Skeletal muscle cell (primary cell): ENCODE measurements at regions not wholly inside any gene's neighbourhood (a gene's known extent, or its start where the extent isn't known, plus 50 kb on each side); places are given as distances from the start of the nearest gene placed in this dataset.

Experiments
- DNase-seq: peaks from one replicate; pipeline ENCODE4 v3.0.0-alpha.2; 2010; ENCODE audit warnings: low read depth
- H3K4me3 ChIP-seq: 2 replicates; pipeline ENCODE4 v1.5.1; 2011; ENCODE audit warnings: low read depth, mild to moderate bottlenecking, control low read depth, low read length, moderate library complexity

- no peak overlapping the region for H3K4me3 ChIP-seq
Observed at GRCh38 chr11:69961738-69962137, 116.4 kb upstream of the ANO1 start.

GRCh38 chr11:69962152-69962551, 116.0 kb upstream of the ANO1 start:
- DNase-seq = no peak
- H3K4me3 ChIP-seq = no peak overlapping the region

More at GRCh38 chr11:69961738-69962137, 116.4 kb upstream of the ANO1 start:
- no peak for DNase-seq

- no peak overlapping the region for H3K4me3 ChIP-seq
- no peak for DNase-seq
Observed at GRCh38 chr11:69963533-69964246, 114.4 kb upstream of the ANO1 start.

GRCh38 chr11:69964247-69964643, 113.9 kb upstream of the ANO1 start:
- no peak overlapping the region for H3K4me3 ChIP-seq
- DNase-seq = no peak

- no peak for DNase-seq
- no peak overlapping the region for H3K4me3 ChIP-seq
Observed at GRCh38 chr11:69965821-69966582, 112.1 kb upstream of the ANO1 start.

- no peak overlapping the region for H3K4me3 ChIP-seq
- no peak for DNase-seq
Observed at GRCh38 chr11:69966583-69966835, 111.6 kb upstream of the ANO1 start.

- no peak for DNase-seq
- H3K4me3 ChIP-seq = no peak overlapping the region
Observed at GRCh38 chr11:69966910-69967483, 111.1 kb upstream of the ANO1 start.

GRCh38 chr11:69967484-69967883, 110.6 kb upstream of the ANO1 start:
- H3K4me3 ChIP-seq = no peak overlapping the region
- no peak for DNase-seq

- no peak for DNase-seq
- no peak overlapping the region for H3K4me3 ChIP-seq
Observed at GRCh38 chr11:69968396-69969347, 109.4 kb upstream of the ANO1 start.

- H3K4me3 ChIP-seq = no peak overlapping the region
- no peak for DNase-seq
Observed at GRCh38 chr11:69969890-69970784, 108.0 kb upstream of the ANO1 start.

GRCh38 chr11:69970785-69971535, 107.2 kb upstream of the ANO1 start:
- no peak for DNase-seq
- H3K4me3 ChIP-seq = no peak overlapping the region

- no peak overlapping the region for H3K4me3 ChIP-seq
- DNase-seq = no peak
Observed at GRCh38 chr11:69971741-69972140, 106.4 kb upstream of the ANO1 start.

- H3K4me3 ChIP-seq = no peak overlapping the region
- DNase-seq = no peak
Observed at GRCh38 chr11:69972351-69972802, 105.7 kb upstream of the ANO1 start.

- no peak for DNase-seq
- H3K4me3 ChIP-seq = no peak overlapping the region
Observed at GRCh38 chr11:69974528-69974927, 103.6 kb upstream of the ANO1 start.

GRCh38 chr11:69975822-69976221, 102.3 kb upstream of the ANO1 start:
- DNase-seq = no peak
- H3K4me3 ChIP-seq = no peak overlapping the region

- no peak overlapping the region for H3K4me3 ChIP-seq
- no peak for DNase-seq
Observed at GRCh38 chr11:69976794-69977193, 101.3 kb upstream of the ANO1 start.

GRCh38 chr11:69977951-69978350, 100.2 kb upstream of the ANO1 start:
- no peak for DNase-seq
- H3K4me3 ChIP-seq = no peak overlapping the region
